Fibroblast of the aortic adventitia (primary cell): ENCODE measurements at regions not wholly inside any gene's neighbourhood (a gene's known extent, or its start where the extent isn't known, plus 50 kb on each side); places are given as distances from the start of the nearest gene placed in this dataset.
"Not testable (repeated sequence)": the region's sequence is repeated elsewhere in the genome, so short reads cannot be mapped to it uniquely, and the experiment has no call there.

Experiments
- DNase-seq: peaks from one replicate; pipeline ENCODE4 v3.0.0-alpha.2; 2010; ENCODE audit warnings: low read depth
- H3K4me3 ChIP-seq: 2 replicates; pipeline ENCODE4 v1.5.1; 2011; ENCODE audit warnings: low read depth, mild to moderate bottlenecking, control low read depth, low read length, moderate library complexity
- CTCF ChIP-seq: IDR thresholded peaks from 2 replicates; pipeline ENCODE4 v1.5.1; 2011; ENCODE audit warnings: mild to moderate bottlenecking, low read length, control low read depth, inconsistent platforms; ENCODE audit not compliant: insufficient read depth

- no peak overlapping the region for H3K4me3 ChIP-seq
- TF ChIP-seq CTCF, result no peak
- no peak for DNase-seq
Observed at GRCh38 chr9:13804532-13804931, 509.4 kb downstream of the NFIB start.

GRCh38 chr9:13800776-13801175 lies 513.2 kb downstream of the NFIB start:
- H3K4me3 ChIP-seq, result no peak overlapping the region
- TF ChIP-seq CTCF, result no peak

GRCh38 chr9:13797701-13798100 lies 516.2 kb downstream of the NFIB start:
- DNase-seq, H3K4me3 ChIP-seq: not testable (repeated sequence)

More at GRCh38 chr9:13800776-13801175, 513.2 kb downstream of the NFIB start:
- no peak for DNase-seq

GRCh38 chr9:13791816-13792215 lies 512.3 kb upstream of the MPDZ start:
- no peak for DNase-seq

GRCh38 chr9:13790055-13790454 lies 510.6 kb upstream of the MPDZ start:
- no peak for DNase-seq
- TF ChIP-seq CTCF, result no peak
- no peak overlapping the region for H3K4me3 ChIP-seq

More at GRCh38 chr9:13791816-13792215, 512.3 kb upstream of the MPDZ start:
- H3K4me3 ChIP-seq, result no peak overlapping the region
- no peak for TF ChIP-seq CTCF

- DNase-seq, result peak; percentile 81
- TF ChIP-seq CTCF, result no peak
- no peak overlapping the region for H3K4me3 ChIP-seq
Observed at GRCh38 chr9:13787234-13787833, 507.8 kb upstream of the MPDZ start.

GRCh38 chr9:13786711-13787110 lies 507.2 kb upstream of the MPDZ start:
- no peak for TF ChIP-seq CTCF
- no peak overlapping the region for H3K4me3 ChIP-seq
- DNase-seq, result peak; percentile 39
